ENCODE measurements at regions not wholly inside any gene's neighbourhood (a gene's known extent, or its start where the extent isn't known, plus 50 kb on each side); places are given as distances from the start of the nearest gene placed in this dataset.

GRCh38 chr11:81380395-81380794 lies 1353.3 kb downstream of the FAM181B start:
- H3K9me3 ChIP-seq (ENCODE audit: insufficient read depth in 2 of 2, low read depth in 1 of 2, low read length in 1 of 2) = no peaks in the 10 kb centered on the region
- no peak overlapping the region for H3K4me3 ChIP-seq (ENCODE audit: extremely low read depth in 1 of 4, insufficient read depth in 2 of 4, low read depth in 3 of 4, low read length in 4 of 4)
- H3K4me2 ChIP-seq (ENCODE audit: insufficient read depth in 1 of 2, low read depth in 2 of 2, low read length in 2 of 2) = peak overlapping the region in 1 of 2 experiments; percentile 17; a peak in 1 of 4 replicates
- peak; percentile 39 for FAIRE-seq
- no peaks in the 10 kb centered on the region for H3K27me3 ChIP-seq (replicated peaks in 1 of 4; ENCODE audit: control insufficient read depth in 3 of 4, extremely low read depth in 1 of 4, insufficient read depth in 3 of 4, low read length in 3 of 4)
- H2BK5ac ChIP-seq (ENCODE audit: low read depth, low read length) = no peak overlapping the region
- H3K23ac ChIP-seq (ENCODE audit: insufficient read length) = no peak overlapping the region
- H3K9ac ChIP-seq (replicated peaks in 1 of 4; ENCODE audit: extremely low read depth in 1 of 4, low read depth in 3 of 4, low read length in 3 of 4) = no peak overlapping the region
- no peak overlapping the region for H2BK20ac ChIP-seq (ENCODE audit: low read length)
- H3K27ac ChIP-seq (ENCODE audit: low read depth, low read length) = no peak overlapping the region
- CTCF ChIA-PET (ENCODE audit: partially characterized antibody) = no interaction called here
- H3K18ac ChIP-seq (ENCODE audit: extremely low read depth, low read length) = no peak overlapping the region
- no peak overlapping the region for H2BK15ac ChIP-seq (ENCODE audit: low read length)
- no peak overlapping the region for H2BK120ac ChIP-seq (replicated peaks; ENCODE audit: low read depth, low read length)
- no peak for TF ChIP-seq BCL11A (IDR thresholded peaks at IDR 0.05; ENCODE audit: low read depth in 2 of 2, low read length in 2 of 2)
- TF ChIP-seq POU5F1 (IDR thresholded peaks at IDR 0.05; ENCODE audit: low read depth, low read length) = no peak
- TF ChIP-seq ATF3 (IDR thresholded peaks at IDR 0.05; ENCODE audit: insufficient read depth, low read depth, low read length) = no peak
- no peaks in the 10 kb centered on the region for H3K79me1 ChIP-seq (ENCODE audit: low read depth, low read length)
- no peaks in the 10 kb centered on the region for H3K36me3 ChIP-seq (ENCODE audit: control insufficient read depth in 2 of 4, insufficient read depth in 4 of 4, low read length in 3 of 4)
- H3K14ac ChIP-seq (ENCODE audit: insufficient read length) = no peak overlapping the region
- no peak overlapping the region for H3K56ac ChIP-seq (replicated peaks; ENCODE audit: insufficient read length, low read depth, low read length)
- H4K91ac ChIP-seq (replicated peaks; ENCODE audit: insufficient read length, low read length) = no peak overlapping the region
- H3K23me2 ChIP-seq (ENCODE audit: low read depth, low read length) = no peaks in the 10 kb centered on the region
- no peak overlapping the region for H2AK5ac ChIP-seq (ENCODE audit: low read depth, low read length)
- DNase-seq (ENCODE audit: low read depth in 1 of 2, low spot score in 2 of 2) = no peak
- H3K4me1 ChIP-seq (replicated peaks in 1 of 4; ENCODE audit: control insufficient read depth in 3 of 4, insufficient read depth in 4 of 4, low read length in 3 of 4) = peaks cover 2 to 3% (median 3%) of the 10 kb centered on the region in 4 experiments; a peak in 4 of 7 replicates
- H3K4ac ChIP-seq (replicated peaks; ENCODE audit: insufficient read length, low read depth, low read length) = no peak overlapping the region
- H4K8ac ChIP-seq (ENCODE audit: extremely low read depth, insufficient read depth, low read length) = no peak overlapping the region
- no peak overlapping the region for H4K5ac ChIP-seq (ENCODE audit: insufficient read length, low read depth, low read length)
- H2AFZ ChIP-seq (ENCODE audit: low read length) = no peak overlapping the region; the same call in 1 of the 2 replicates
- WGBS, 2 experiments (ENCODE audit: extremely low coverage in 1 of 2, insufficient coverage in 1 of 2, insufficient read length in 1 of 2, insufficient replicate concordance in 2 of 2, low coverage in 1 of 2, low lambda C conversion rate in 2 of 2, missing lambda C conversion rate in 1 of 2) = 77% methylated on average over 1 of the region's 1 CpG; no CpG with 5 or more reads in 1 of the 2 experiments
- no peaks in the 10 kb centered on the region for H4K20me1 ChIP-seq (replicated peaks in 1 of 2; ENCODE audit: control insufficient read depth in 1 of 2, insufficient read depth in 2 of 2, low read length in 2 of 2)
- no peak overlapping the region for H2BK12ac ChIP-seq (ENCODE audit: low read depth, low read length)
- POLR2A ChIA-PET (ENCODE audit: partially characterized antibody) = no interaction called here
- H3K79me2 ChIP-seq (ENCODE audit: control insufficient read depth in 1 of 2, insufficient read depth in 2 of 2, low read length in 2 of 2) = no peaks in the 10 kb centered on the region

All from H1 (cell line).